C4-2B (cell line): ENCODE measurements at regions not wholly inside any gene's neighbourhood (a gene's known extent, or its start where the extent isn't known, plus 50 kb on each side); places are given as distances from the start of the nearest gene placed in this dataset.

ENCODE experiments used
- ZFX ChIP-seq: fragments of 450-650 bp; IDR thresholded peaks from 2 replicates; pipeline ENCODE4 v1.6.1; 2017
- TF ChIP-seq, protein P1 (sequence below): fragments of 450-650 bp; conservative IDR thresholded peaks from 2 replicates; pipeline ENCODE4 v1.5.1; 2017; ENCODE audit warnings: mild to moderate bottlenecking

DNA sequence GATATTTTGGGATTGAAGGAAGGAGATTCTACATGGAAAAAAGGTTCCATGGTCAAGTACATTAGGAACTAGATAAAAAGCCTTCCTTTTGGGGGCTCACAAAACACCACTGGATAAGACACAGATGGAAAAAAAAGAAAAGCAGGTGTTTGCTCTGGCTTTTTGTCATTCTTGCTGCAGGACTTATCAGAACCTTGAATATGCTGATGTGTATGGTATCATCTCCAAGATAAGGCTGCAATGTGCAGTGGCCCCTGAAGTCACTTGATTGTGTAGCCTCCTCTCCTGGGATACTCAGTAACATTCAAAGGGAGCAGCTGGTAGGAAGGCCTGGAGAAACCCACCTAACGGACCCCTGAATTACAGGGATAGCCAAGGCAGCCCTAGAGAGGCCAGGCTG, 54.1 kb upstream of the CARD11 start:
- TF ChIP-seq, protein P1, sequence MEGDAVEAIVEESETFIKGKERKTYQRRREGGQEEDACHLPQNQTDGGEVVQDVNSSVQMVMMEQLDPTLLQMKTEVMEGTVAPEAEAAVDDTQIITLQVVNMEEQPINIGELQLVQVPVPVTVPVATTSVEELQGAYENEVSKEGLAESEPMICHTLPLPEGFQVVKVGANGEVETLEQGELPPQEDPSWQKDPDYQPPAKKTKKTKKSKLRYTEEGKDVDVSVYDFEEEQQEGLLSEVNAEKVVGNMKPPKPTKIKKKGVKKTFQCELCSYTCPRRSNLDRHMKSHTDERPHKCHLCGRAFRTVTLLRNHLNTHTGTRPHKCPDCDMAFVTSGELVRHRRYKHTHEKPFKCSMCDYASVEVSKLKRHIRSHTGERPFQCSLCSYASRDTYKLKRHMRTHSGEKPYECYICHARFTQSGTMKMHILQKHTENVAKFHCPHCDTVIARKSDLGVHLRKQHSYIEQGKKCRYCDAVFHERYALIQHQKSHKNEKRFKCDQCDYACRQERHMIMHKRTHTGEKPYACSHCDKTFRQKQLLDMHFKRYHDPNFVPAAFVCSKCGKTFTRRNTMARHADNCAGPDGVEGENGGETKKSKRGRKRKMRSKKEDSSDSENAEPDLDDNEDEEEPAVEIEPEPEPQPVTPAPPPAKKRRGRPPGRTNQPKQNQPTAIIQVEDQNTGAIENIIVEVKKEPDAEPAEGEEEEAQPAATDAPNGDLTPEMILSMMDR: no peak
- TF ChIP-seq ZFX: no peak
